HG02623 (cell line): ENCODE measurements at regions not wholly inside any gene's neighbourhood (a gene's known extent, or its start where the extent isn't known, plus 50 kb on each side); places are given as distances from the start of the nearest gene placed in this dataset.

Experiments
- ATAC-seq: cut with Tn5 transposase; IDR thresholded peaks from one replicate; pipeline ENCODE4 v1.9.1; 2021; ENCODE audit warnings: moderate library complexity; ENCODE audit not compliant: unreplicated experiment

DNA sequence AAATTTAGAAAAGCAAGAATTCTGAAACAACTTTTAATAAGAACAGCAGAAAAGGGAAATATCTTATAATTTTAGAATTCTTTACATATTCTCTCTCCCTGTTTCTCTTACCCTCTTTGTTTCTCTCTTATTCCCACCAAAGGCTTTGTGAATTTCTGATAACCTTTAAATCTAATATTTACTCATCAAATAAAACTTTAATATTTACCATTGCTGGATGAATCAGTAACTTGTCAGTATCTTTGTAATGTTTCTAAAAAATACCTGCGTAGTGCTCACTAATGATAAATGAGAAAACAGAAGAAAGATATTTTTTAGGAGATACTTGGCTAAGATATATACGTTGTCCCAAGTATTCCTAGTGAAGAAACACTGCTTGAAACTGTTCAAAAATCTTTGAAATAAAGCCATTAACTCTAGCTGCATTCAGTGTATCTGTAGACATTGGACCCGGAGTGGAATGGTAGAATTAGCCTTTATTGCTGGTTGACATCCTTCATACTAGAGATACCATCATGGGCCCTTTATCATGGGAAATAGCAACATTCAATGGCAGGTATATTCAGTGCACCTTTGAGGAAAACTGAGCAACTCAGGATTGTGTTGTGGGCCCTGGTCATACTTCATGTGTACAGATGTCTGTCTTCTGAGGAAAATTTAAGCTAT is 2160.4 kb downstream of the MAT2B start:
- no peak for ATAC-seq

DNA sequence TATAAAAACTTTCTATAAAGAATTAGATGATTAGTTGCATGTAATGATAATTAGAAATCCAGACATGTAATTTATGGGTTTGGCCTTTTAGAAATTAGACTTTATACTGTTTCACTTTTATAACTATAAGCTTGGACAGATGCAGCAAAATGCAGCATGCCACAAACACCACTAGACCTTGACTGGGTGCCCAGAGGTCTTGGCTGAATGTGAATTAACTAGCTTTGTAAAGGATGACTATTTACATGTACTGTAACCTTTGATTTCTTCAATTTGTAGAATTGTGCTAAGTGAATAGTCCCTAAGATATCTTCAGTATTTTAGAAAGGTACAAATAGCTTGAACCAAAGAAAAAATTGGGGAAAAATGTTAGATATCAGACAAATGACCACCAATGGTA is 2168.1 kb downstream of the MAT2B start:
- ATAC-seq = no peak

DNA sequence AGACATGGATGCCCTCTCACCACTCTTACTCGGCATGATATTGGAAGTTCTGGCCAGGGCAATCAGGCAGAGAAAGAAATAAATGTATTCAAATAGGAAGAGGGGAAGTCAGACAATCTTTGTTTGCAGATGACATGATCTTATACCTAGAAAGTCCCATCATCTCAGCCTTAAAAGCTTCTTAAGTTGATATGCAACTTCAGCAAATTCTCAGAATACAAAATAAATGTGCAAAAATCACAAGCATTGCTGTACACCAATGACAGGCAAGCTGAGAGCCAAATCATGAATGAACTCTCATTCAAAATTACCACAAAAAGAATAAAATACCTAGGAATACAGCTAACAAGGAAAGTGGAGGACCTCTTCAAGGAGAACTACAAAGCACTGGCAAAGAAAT is 2190.4 kb downstream of the MAT2B start:
- ATAC-seq = no peak

DNA sequence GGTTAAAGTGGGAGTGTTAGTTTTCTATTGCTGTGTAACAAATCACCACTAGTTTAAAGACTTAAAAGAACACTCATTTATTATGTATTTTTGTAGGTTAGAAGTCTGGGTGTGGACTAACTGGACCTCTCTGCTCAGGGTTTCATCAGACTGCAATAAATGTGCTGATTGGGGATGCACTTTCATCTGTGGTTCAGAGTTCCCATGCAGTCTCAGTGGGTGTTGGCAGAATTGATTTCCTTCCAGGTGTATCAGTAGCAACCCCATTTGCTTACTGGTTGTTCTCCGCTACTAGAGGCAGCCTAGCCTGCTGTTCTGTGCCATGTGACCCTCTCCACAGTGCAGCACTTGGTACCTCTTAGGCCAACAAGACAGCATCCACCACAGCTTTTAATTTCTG is 2200.5 kb downstream of the MAT2B start:
- no peak for ATAC-seq

DNA sequence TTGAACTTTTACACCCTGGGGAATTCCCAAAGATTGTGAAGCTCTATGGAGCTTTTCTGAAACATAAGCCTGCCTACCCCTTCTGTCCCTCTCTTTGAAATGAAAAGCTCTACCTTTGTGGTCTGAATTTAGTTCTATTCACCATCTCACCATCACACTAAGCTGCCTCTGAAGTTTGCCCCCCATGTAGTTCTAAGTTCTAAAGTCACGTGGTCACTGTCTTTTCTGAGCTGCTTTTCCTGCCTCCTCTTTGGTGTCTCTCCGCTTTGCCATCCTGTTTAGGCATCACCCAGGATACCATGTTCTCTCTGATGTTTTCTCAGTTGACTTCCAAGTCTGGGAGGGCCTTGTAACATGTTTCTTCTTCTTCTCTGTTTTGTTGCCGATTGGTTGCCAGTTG is 2206.6 kb downstream of the MAT2B start:
- ATAC-seq = no peak

DNA sequence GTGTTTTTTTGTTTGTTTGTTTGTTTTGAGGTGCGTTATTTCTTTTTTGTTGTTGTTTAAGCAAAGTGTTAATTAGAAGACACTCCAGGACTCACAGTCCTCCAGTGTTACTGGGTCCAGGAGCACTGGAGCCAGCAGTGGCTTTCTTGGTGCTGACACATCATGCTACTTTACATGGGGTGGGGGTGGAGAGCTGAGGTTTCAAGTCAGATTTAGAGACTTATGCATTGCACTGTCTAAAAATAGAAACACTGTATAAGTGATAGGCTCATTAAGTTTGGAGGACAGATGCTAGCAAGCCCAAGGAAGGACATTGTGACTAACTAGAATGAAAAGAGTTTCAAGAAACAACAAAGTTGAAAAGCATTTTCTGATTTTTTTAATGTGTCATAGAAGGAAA is 2209.2 kb downstream of the MAT2B start:
- no peak for ATAC-seq

DNA sequence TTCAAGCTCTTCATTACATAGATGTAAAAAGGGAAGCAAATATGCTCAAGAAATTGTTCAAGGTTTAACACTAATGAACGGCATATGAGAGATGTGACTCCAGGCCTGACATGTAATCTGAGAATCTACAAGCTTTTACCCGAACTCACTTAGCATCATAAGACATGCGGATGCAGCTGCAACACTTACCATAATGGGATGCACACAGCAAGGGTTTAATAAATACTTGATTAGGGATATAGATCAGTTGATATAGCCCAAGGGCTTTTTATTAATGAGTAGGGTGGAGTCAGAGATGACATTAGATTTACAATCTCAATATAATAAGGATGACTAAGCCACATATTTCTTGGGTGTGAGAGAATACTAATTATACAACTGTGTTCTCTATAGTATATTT is 2215.5 kb downstream of the MAT2B start:
- ATAC-seq = no peak

DNA sequence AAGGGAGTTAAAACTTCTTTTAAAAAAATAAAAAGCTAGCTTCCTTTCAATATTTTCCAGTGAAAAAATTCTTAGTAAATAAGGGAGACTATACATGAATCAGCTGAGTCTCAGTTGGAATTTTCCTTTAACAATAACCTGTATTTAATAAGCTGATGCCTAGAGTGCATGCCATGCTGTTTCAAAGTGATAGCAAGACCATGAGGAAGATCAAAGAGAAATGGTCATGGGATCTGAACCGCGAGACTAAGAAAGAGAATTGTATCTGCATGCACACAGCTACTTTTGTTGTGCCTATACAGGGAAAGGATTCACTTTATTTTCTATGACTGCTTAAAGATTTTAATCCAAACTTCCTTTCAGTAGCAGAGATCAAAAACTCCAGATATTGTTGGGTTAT is 2217.0 kb downstream of the MAT2B start:
- no peak for ATAC-seq

DNA sequence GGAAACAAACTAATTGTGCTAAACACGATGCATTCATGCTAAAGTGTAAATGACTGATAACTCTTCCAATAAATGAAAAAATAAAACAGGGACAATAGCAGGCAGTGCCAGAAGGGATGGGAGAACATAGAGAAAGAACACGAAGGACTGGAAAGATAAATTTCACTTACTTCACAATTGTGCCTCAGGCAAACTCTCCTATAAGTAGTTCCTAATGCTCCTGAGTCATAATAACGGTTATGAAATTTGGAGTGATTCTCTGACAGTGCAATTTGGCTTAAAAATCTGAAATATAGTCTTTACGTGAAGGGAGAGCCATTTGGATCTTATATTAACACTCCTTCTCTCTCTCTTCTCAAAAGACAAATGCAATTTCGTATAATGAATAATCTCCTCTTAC is 2218.5 kb downstream of the MAT2B start:
- ATAC-seq = no peak

DNA sequence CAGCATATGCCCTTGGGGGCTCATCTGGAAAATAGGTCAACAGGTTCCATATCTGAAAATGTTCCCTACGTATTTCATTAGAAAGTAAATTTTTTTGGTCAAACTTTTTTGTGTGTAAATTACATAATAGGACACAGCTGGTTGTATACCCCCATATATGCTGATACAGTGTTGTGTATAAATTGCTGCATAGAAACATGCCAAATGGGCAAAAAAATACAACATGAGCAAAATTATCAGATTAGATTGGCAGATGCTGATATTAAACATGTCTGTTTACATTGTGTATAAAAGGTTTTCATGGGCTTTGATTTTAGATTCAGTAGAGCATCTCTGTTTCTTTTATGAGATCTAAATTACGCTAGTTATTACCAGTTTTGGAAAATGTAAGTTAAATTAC is 2223.0 kb downstream of the MAT2B start:
- ATAC-seq = no peak

DNA sequence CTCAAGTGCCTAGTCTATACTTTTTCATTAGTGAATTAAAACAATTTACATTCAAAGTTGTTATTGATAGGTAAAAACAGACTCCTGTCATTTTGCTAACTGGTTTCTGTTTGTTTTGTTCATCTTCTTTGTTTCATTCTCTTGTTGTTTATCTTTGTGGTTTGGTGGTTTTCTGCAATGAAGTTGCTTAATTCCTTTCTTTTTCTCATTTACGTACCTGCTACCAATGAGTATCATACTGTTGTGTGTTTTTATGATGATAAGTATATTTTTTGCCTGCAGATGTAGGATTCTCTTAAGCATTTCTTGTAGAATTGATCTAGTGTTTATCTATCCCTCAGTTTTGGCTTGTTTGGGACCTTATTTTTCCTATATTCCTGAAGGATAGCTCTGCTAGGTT is 2230.0 kb downstream of the MAT2B start:
- ATAC-seq = no peak

DNA sequence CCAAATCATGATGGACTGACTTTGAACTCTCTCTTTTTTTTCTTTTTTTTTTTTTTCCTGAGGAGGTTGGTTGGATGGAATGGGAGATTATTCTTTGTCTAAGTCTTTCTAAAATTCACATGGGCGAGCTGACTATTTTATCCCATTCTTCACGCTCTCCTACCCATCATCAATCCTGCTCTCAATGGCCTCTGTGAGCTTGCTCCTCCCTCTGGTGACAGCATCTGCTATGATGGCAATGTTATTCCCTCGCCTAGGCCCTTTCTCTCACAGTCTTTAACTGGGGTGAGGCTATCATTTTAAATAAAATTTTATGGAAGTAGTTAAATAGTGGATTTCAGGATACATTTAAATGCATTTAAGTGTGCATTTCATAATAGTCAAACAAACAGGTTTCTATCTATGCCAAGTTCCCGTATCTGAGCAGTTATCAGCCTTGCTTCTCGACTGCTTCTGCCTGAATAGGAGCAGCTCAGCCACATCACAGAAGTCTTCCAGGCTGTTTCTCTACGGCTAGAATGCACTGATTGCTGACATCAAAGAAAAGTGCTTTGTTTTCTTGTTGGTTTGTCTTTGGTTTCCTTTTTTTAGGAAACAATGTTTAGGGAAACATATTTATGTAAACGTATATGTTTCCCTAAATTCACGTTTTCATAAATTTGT is 2233.8 kb downstream of the MAT2B start:
- ATAC-seq = no peak

DNA sequence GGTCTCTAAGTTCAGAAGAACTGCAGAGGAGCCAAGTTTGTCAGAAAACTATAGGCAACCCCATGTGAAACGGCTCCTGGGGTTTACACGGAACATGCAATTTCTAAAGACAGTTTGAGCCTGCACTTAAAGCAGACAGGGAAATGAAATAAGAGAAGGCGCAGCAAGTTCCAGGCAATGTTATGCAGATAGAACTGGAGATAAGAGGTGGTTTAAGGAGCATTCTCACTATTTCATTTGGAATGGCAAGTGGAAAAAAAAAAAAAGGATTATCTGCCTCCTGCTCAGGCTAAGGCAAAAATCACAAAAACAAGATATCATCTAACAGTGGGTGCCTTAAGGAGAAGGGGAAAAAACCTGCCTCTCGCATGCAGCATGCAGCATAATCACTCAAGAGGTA is 2252.4 kb downstream of the MAT2B start:
- no peak for ATAC-seq

DNA sequence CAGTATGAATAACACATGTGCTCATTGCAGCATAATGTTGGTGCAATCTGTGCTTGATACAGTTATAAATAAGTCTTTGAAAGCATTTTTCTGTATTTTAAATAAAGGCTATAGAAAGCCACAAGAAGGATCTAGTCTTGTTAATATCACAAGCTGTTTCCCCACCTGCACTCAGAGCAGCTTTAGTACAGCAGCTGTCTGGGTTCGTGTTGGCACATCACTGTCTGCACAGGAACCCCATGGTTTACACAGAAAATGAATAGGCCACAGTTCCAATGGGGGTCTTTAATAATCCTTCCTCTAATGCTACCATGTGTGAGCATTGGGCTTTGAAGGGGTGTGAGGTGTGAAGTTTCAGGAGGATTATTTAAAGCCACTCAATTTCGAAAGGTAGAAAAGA is 2269.7 kb downstream of the MAT2B start:
- ATAC-seq = no peak

DNA sequence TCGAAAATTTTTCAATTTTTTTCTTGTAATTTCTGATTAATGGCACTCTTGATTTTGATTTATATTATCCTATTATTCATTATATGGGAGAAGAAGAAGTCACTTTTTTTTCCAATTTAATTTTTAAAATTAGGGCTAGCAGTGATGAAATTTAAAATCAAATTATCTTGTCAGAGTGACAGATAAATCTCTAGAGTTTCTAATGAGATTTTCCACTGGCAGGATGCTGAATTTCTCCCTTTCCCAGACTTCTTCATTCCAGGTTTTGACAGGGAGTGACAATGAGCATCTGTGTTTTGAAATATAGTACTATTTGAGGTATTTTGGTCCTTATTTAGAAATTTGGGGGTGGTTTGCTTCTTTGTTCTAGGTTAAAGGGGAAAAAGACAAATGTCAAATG is 2274.1 kb downstream of the MAT2B start:
- ATAC-seq = no peak

DNA sequence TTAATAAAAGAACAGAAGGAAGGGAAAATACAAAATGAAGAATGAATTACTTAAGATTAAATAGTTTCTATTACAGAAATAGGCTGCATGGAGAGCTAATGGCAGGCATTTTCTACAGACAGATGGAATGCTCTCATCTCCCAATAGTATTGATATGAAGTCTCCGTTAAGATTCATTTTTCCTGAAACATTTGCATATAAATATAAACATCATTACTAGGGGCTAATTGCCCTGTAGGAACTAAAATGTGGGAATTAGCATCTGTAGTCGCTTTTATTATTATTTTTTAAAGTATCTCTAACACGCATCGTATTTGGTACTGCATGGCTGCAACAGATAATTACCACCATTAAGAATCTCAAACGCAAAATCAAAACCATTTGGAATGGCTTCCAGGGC is 2275.5 kb downstream of the MAT2B start:
- ATAC-seq = no peak

DNA sequence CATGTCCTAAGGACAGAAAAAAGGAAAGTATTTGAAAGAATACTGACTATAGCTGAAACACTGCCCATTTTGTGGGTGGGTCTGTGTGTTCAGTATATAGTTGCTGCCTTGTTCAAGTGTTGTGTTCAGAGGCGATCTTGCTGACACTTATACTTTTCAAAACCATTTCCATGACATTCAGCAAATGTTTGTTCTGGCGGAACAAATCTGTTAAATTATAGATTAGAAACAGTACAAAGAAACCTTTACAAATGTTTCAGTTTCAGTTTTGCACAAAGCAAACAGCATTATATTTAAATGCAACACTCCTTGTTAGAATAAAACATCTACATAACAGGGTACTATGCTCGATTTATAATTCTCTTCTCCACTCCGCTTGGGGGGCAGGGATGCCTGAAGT is 2276.3 kb downstream of the MAT2B start:
- ATAC-seq = no peak

DNA sequence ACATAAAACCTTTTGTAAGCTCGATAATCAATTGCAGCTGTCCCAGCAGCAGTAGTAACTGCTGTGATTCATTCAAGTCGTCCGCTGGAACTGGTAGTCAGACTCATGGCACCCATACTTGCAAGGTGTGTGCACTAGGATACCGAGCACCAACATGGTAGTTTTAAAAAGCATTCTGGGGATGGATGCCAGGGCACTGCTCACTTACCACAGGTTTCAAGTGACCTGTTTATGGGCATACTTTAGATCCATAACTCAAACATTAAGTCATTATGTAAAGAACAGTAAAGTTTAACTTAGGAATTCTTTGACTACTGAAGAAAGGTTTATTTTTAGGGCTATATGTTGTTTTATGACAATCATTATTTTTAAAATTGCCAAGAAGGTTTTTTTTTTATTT is 2277.6 kb downstream of the MAT2B start:
- ATAC-seq = no peak

DNA sequence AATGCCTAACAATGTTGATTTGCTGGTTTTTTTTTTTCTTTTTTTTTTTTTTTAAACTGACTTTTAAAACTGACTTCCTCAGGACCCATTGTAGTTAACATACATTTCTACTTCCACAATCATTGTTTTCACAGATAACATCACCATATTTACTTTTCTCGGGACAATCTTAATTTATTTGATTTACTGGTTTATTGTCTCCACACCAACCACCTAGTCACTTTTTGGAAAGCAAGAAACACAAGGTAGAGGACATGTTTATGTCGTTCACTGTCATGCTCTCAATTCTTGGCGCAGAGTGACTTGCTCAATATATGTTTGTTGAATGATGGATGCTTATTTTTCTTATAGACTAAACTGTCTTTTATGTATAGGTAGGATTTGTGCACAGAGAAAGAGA is 2280.7 kb downstream of the MAT2B start:
- no peak for ATAC-seq

DNA sequence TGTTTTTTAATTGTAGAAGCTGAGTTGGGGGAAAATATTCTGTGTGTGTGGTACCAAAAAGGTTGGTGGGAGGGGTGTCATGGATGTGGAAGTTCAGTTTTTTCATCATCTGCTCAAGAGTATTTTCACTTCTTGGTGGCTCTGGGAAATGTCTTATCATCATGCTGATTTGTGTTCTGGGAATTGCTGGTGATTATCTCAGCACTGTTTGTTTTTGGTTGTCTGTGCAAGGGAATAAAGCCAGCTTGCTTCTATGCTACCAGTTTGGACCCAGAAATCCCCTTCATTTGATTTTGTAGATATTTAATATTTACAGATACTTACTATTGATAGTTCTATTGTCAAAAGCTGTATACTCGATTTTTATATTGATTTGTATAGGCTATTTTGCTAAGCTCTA is 2289.7 kb downstream of the MAT2B start:
- ATAC-seq = no peak

DNA sequence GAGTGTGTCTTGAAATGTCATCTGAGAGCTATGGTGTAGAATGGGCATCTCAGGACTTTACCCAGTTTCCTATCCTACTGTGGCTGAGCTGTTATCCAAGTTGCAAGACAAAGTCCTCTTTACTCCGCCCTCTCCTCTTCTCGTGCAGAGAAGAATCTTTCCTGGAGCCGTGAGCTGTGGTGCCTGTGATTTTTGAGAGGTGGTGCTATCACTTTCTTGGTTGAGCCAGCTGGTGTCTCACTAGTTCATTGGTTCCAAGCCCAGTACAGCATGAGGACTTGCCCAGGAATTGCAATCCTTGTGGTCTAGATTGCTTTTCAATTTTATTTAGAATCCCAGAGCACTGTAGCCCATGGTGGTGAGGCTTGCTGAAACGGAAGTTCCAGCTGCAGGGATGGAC is 2300.3 kb downstream of the MAT2B start:
- ATAC-seq = no peak

DNA sequence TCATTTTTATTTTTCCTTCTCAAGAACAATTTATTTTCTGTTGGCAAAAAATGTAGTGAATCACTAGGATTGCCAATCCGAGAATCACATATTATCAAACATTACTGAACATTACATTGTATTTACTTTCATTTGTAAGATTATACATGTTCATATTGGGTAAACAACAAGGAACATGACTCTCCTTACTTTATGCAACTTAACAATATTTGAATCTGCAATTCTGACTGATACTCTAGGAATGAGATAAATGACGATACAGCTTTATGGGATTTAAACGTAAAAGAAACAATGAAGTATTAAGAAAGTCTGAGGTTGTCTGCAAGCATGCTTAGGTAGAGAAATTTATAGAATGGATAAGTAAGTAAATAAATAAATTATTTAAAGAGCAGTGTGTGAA is 2302.9 kb downstream of the MAT2B start:
- no peak for ATAC-seq

DNA sequence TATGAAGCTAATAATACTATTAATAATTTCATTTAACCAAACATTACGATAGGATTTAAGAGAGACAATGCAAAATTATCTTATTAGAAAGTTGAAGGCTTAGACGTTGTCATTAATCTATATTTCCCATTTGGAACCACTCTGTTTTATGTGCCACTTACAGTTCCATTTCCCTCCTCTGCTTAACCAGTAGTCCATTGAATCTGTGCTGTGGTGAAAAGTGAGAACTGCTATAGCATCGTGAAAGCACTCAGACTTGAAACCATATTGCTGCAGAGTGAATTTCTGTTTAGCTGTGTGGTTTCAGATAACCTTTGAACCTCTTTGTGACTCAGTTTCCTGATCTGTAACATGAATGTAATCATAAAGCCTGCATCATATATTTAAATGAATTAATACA is 2304.5 kb downstream of the MAT2B start:
- no peak for ATAC-seq
